Psoas muscle (tissue), 7 donors: ENCODE measurements at regions not wholly inside any gene's neighbourhood (a gene's known extent, or its start where the extent isn't known, plus 50 kb on each side); places are given as distances from the start of the nearest gene placed in this dataset.

Experiments
- ATAC-seq, 4 donors: fragments of 200-7000 bp; cut with Tn5 transposase; one replicate each; pipeline ENCODE4 v1.9.1; 2020; ENCODE audit warnings: moderate library complexity in 3 of 4, mild to moderate bottlenecking in 2 of 4
- DNase-seq, 2 donors: peaks; one replicate each; pipeline ENCODE4 v3.0.0-alpha.2; 2020
- H3K27ac ChIP-seq: fragments of 200-600 bp; one replicate; pipeline ENCODE4 v1.8.0; 2022
- H3K27me3 ChIP-seq, 3 donors: fragments of 200-600 bp in 1 of 3; one replicate each; pipeline versions ENCODE4 v1.6.1 to v1.8.0; 2013 to 2022; ENCODE audit warnings: low read length in 2 of 3, mild to moderate bottlenecking in 2 of 3, moderate library complexity in 1 of 3; ENCODE audit not compliant: insufficient read depth in 3 of 3
- H3K36me3 ChIP-seq, 2 donors: fragments of 200-600 bp in 1 of 2; one replicate each; pipeline versions ENCODE4 v1.6.1 to v1.8.0; 2013 to 2022; ENCODE audit warnings: low read depth in 1 of 2, mild to moderate bottlenecking in 1 of 2, moderate library complexity in 1 of 2; ENCODE audit not compliant: insufficient read depth in 1 of 2
- H3K4me1 ChIP-seq: fragments of 200-600 bp; one replicate; pipeline ENCODE4 v1.8.0; 2022
- H3K4me3 ChIP-seq: fragments of 200-600 bp; one replicate; pipeline ENCODE4 v1.8.0; 2022; ENCODE audit warnings: mild to moderate bottlenecking
- H3K9me3 ChIP-seq: fragments of 200-600 bp; one replicate; pipeline ENCODE4 v1.8.0; 2022
- CTCF ChIP-seq: fragments of 200-600 bp; IDR thresholded peaks from one replicate; pipeline ENCODE4 v1.8.0; 2022; ENCODE audit warnings: antibody characterized with exemption
- WGBS, 3 donors: extraction: QIAGEN DNeasy Blood & Tissue Kit; methylation state at CpG; one replicate each; pipeline versions ENCODE4 v1.1.6 to v1.1.7; 2013; 5-methylcytosine and 5-hydroxymethylcytosine counted together
- intact Hi-C, 2 donors: fragments of 100-400 bp; cut with DNase I; formaldehyde crosslinking; loops; one replicate each; pipeline versions ENCODE4 v1.11.0 to v1.14.2; 2022
- donor health status: healthy with polysubstance abuse.
- donor health status: DM: no; HTN: no; CAD: no; lungs with moderate emphysema.
- donor health status: Bipolar disorder and iron deficiency.
- donor health status: healthy.
- donor health status: DM: yes; HTN: yes; CAD: no.
- donor health status: DM: no; HTN: no; CAD: no.
- donor health status: DM: yes; HTN: yes; CAD: no.

GRCh38 chr15:93202405-93202804, 113.4 kb upstream of the RGMA start:
- Histone ChIP-seq H3K36me3 (no peaks in the 10 kb centered on the region), H3K4me3 (no peak overlapping the region), H3K9me3 (peaks cover 4% of the 10 kb centered on the region), H3K27me3 (no peaks in the 10 kb centered on the region), H3K27ac (peak overlapping the region; percentile 67), H3K4me1 (peaks cover 13% of the 10 kb centered on the region)
- DNase-seq (no peak), ATAC-seq (peak; percentile 66 to 87 (median 86))
- 32 to 49% (median 37%) methylated on average over 3 of the region's 3 CpGs for WGBS, 3 donors
- intact Hi-C loops: no loop called here
- no peak for TF ChIP-seq CTCF

GRCh38 chr15:93201940-93202339, 112.9 kb upstream of the RGMA start:
- TF ChIP-seq CTCF: no peak
- Histone ChIP-seq H3K4me3 (no peak overlapping the region), H3K27me3 (no peaks in the 10 kb centered on the region), H3K27ac (peak overlapping the region; percentile 67), H3K36me3 (no peaks in the 10 kb centered on the region), H3K4me1 (peaks cover 13% of the 10 kb centered on the region), H3K9me3 (peaks cover 4% of the 10 kb centered on the region)
- DNase-seq (no peak), ATAC-seq (peak; percentile 74 to 94 (median 82))
- intact Hi-C loops: loop anchor here in 1 of 2 donors (2.0 kb wide), 1 partner anchor 19 kb away; no protein-coding TSS in a partner anchor
- WGBS, 3 donors: 24 to 35% (median 29%) methylated on average over 4 of the region's 4 CpGs

GRCh38 chr15:93200837-93201226, 111.8 kb upstream of the RGMA start:
- Histone ChIP-seq H3K27ac (no peak overlapping the region), H3K27me3 (no peaks in the 10 kb centered on the region), H3K4me3 (no peak overlapping the region), H3K4me1 (peaks cover 13% of the 10 kb centered on the region), H3K9me3 (peaks cover 4% of the 10 kb centered on the region), H3K36me3 (no peaks in the 10 kb centered on the region)
- no peak for ATAC-seq
- no peak for DNase-seq
- 44 to 62% (median 60%) methylated on average over 4 of the region's 4 CpGs for WGBS, 3 donors
- no peak for TF ChIP-seq CTCF
- intact Hi-C loops: loop anchor here in 1 of 2 donors (2.0 kb wide), 1 partner anchor 18 kb away; no protein-coding TSS in a partner anchor

GRCh38 chr15:93200081-93200836, 111.2 kb upstream of the RGMA start:
- ATAC-seq (peak in 1 of 4 donors; percentile 27), DNase-seq (peak in 1 of 2 donors; percentile 64)
- Histone ChIP-seq H3K27me3 (no peaks in the 10 kb centered on the region), H3K27ac (no peak overlapping the region), H3K9me3 (peaks cover 4% of the 10 kb centered on the region), H3K36me3 (no peaks in the 10 kb centered on the region), H3K4me3 (no peak overlapping the region), H3K4me1 (peaks cover 13% of the 10 kb centered on the region)
- intact Hi-C loops: loop anchor here in 1 of 2 donors (2.0 kb wide), 1 partner anchor 17 kb away; no protein-coding TSS in a partner anchor
- TF ChIP-seq CTCF: no peak
- 59 to 67% (median 61%) methylated on average over 6 of the region's 6 CpGs for WGBS, 3 donors
